Activated T-helper 2 cell treated with anti-CD3 and anti-CD28 coated beads, Interferon-gamma antibody, Interleukin-2, Interleukin-4, amounts not matched to agents 10 μg/mL and 5 μg/mL and 100 μg/mL, durations not matched to agents 14 hours and 24 hours and 36 hours (primary cell): ENCODE measurements at regions not wholly inside any gene's neighbourhood (a gene's known extent, or its start where the extent isn't known, plus 50 kb on each side); places are given as distances from the start of the nearest gene placed in this dataset.

Experiments
- DNase-seq: peaks from one replicate; pipeline ENCODE4 v3.0.0; 2021; ENCODE audit warnings: low spot score
- H3K27ac Mint-ChIP-seq: one replicate; pipeline ENCODE4 v1.8.0; 2021; ENCODE audit warnings: mixed read lengths
- H3K27me3 Mint-ChIP-seq: one replicate; pipeline ENCODE4 v1.8.0; 2021; ENCODE audit warnings: low read depth, mixed read lengths
- H3K36me3 Mint-ChIP-seq: one replicate; pipeline ENCODE4 v1.8.0; 2021; ENCODE audit warnings: low read depth, mixed read lengths
- H3K4me1 Mint-ChIP-seq: one replicate; pipeline ENCODE4 v1.8.0; 2021; ENCODE audit warnings: low read depth, mixed read lengths
- H3K4me3 Mint-ChIP-seq: one replicate; pipeline ENCODE4 v1.8.0; 2021; ENCODE audit warnings: low read depth, mild to moderate bottlenecking, moderate library complexity, mixed read lengths
- H3K9me3 Mint-ChIP-seq: one replicate; pipeline ENCODE4 v1.8.0; 2021; ENCODE audit warnings: mixed read lengths
- intact Hi-C: fragments of 100-400 bp; cut with micrococcal nuclease; formaldehyde crosslinking; loops from one replicate; pipeline ENCODE4 v1.15.1; 2023

- intact Hi-C loops: no loop called here
- H3K4me3 Mint-ChIP-seq: no peak overlapping the region
- no peaks in the 10 kb centered on the region for H3K4me1 Mint-ChIP-seq
- no peaks in the 10 kb centered on the region for H3K9me3 Mint-ChIP-seq
- H3K27ac Mint-ChIP-seq: no peak overlapping the region
- no peaks in the 10 kb centered on the region for H3K27me3 Mint-ChIP-seq
- H3K36me3 Mint-ChIP-seq: no peaks in the 10 kb centered on the region
- no peak for DNase-seq
Observed at GRCh38 chr5:99285606-99286005, 356.8 kb upstream of the CHD1 start.

- no peak overlapping the region for H3K4me3 Mint-ChIP-seq
- H3K27me3 Mint-ChIP-seq: no peaks in the 10 kb centered on the region
- H3K4me1 Mint-ChIP-seq: no peaks in the 10 kb centered on the region
- no peaks in the 10 kb centered on the region for H3K36me3 Mint-ChIP-seq
- H3K27ac Mint-ChIP-seq: no peak overlapping the region
- DNase-seq: no peak
- H3K9me3 Mint-ChIP-seq: no peaks in the 10 kb centered on the region
- intact Hi-C loops: no loop called here
Observed at GRCh38 chr5:99275128-99275527, 346.3 kb upstream of the CHD1 start.

GRCh38 chr5:99272576-99272975 lies 343.8 kb upstream of the CHD1 start:
- Mint-ChIP-seq H3K27ac (no peak overlapping the region), H3K4me1 (no peaks in the 10 kb centered on the region), H3K27me3 (no peaks in the 10 kb centered on the region), H3K9me3 (no peaks in the 10 kb centered on the region), H3K4me3 (no peak overlapping the region), H3K36me3 (no peaks in the 10 kb centered on the region)
- intact Hi-C loops: no loop called here
- DNase-seq: no peak

GRCh38 chr5:99258819-99259218 lies 330.0 kb upstream of the CHD1 start:
- H3K9me3 Mint-ChIP-seq: peaks cover 17% of the 10 kb centered on the region
- no peak overlapping the region for H3K27ac Mint-ChIP-seq
- no peaks in the 10 kb centered on the region for H3K27me3 Mint-ChIP-seq
- intact Hi-C loops: no loop called here
- DNase-seq: no peak
- H3K36me3 Mint-ChIP-seq: no peaks in the 10 kb centered on the region
- H3K4me1 Mint-ChIP-seq: no peaks in the 10 kb centered on the region
- H3K4me3 Mint-ChIP-seq: no peak overlapping the region

- intact Hi-C loops: no loop called here
- Mint-ChIP-seq H3K36me3 (no peaks in the 10 kb centered on the region), H3K27me3 (no peaks in the 10 kb centered on the region), H3K9me3 (no peaks in the 10 kb centered on the region), H3K27ac (no peak overlapping the region), H3K4me1 (no peaks in the 10 kb centered on the region), H3K4me3 (no peak overlapping the region)
- DNase-seq: no peak
Observed at GRCh38 chr5:99248066-99248465, 319.3 kb upstream of the CHD1 start.

- H3K4me1 Mint-ChIP-seq: no peaks in the 10 kb centered on the region
- H3K27ac Mint-ChIP-seq: no peak overlapping the region
- H3K9me3 Mint-ChIP-seq: no peaks in the 10 kb centered on the region
- DNase-seq: no peak
- intact Hi-C loops: no loop called here
- no peaks in the 10 kb centered on the region for H3K36me3 Mint-ChIP-seq
- no peaks in the 10 kb centered on the region for H3K27me3 Mint-ChIP-seq
- H3K4me3 Mint-ChIP-seq: no peak overlapping the region
Observed at GRCh38 chr5:99247346-99247745, 318.5 kb upstream of the CHD1 start.

- no peak overlapping the region for H3K27ac Mint-ChIP-seq
- H3K4me1 Mint-ChIP-seq: no peaks in the 10 kb centered on the region
- no peaks in the 10 kb centered on the region for H3K27me3 Mint-ChIP-seq
- intact Hi-C loops: no loop called here
- H3K36me3 Mint-ChIP-seq: no peaks in the 10 kb centered on the region
- H3K9me3 Mint-ChIP-seq: no peaks in the 10 kb centered on the region
- no peak overlapping the region for H3K4me3 Mint-ChIP-seq
- no peak for DNase-seq
Observed at GRCh38 chr5:99243111-99243510, 314.3 kb upstream of the CHD1 start.

- no peak overlapping the region for H3K4me3 Mint-ChIP-seq
- no peak overlapping the region for H3K27ac Mint-ChIP-seq
- no peak for DNase-seq
- H3K9me3 Mint-ChIP-seq: no peaks in the 10 kb centered on the region
- no peaks in the 10 kb centered on the region for H3K27me3 Mint-ChIP-seq
- intact Hi-C loops: no loop called here
- H3K36me3 Mint-ChIP-seq: no peaks in the 10 kb centered on the region
- H3K4me1 Mint-ChIP-seq: no peaks in the 10 kb centered on the region
Observed at GRCh38 chr5:99239826-99240360, 311.1 kb upstream of the CHD1 start.

GRCh38 chr5:99191206-99191745 lies 262.5 kb upstream of the CHD1 start:
- intact Hi-C loops: no loop called here
- Mint-ChIP-seq H3K9me3 (no peaks in the 10 kb centered on the region), H3K4me1 (peaks cover 7% of the 10 kb centered on the region)

GRCh38 chr5:99187611-99188010 lies 258.8 kb upstream of the CHD1 start:
- peaks cover 7% of the 10 kb centered on the region for H3K4me1 Mint-ChIP-seq
- DNase-seq: no peak

More at GRCh38 chr5:99191206-99191745, 262.5 kb upstream of the CHD1 start:
- no peak for DNase-seq
- Mint-ChIP-seq H3K36me3 (no peaks in the 10 kb centered on the region), H3K27ac (no peak overlapping the region), H3K27me3 (no peaks in the 10 kb centered on the region), H3K4me3 (no peak overlapping the region)

GRCh38 chr5:99179206-99179605 lies 250.4 kb upstream of the CHD1 start:
- Mint-ChIP-seq H3K4me1 (no peaks in the 10 kb centered on the region), H3K27me3 (no peaks in the 10 kb centered on the region), H3K4me3 (no peak overlapping the region), H3K9me3 (peaks cover 3% of the 10 kb centered on the region), H3K36me3 (no peaks in the 10 kb centered on the region), H3K27ac (no peak overlapping the region)
- intact Hi-C loops: no loop called here
- DNase-seq: no peak

More at GRCh38 chr5:99187611-99188010, 258.8 kb upstream of the CHD1 start:
- Mint-ChIP-seq H3K27me3 (no peaks in the 10 kb centered on the region), H3K27ac (no peak overlapping the region), H3K9me3 (no peaks in the 10 kb centered on the region), H3K4me3 (no peak overlapping the region), H3K36me3 (no peaks in the 10 kb centered on the region)
- intact Hi-C loops: no loop called here

GRCh38 chr5:99177796-99178195 lies 249.0 kb upstream of the CHD1 start:
- Mint-ChIP-seq H3K27me3 (no peaks in the 10 kb centered on the region), H3K4me1 (no peaks in the 10 kb centered on the region)

GRCh38 chr5:99176186-99176585 lies 247.4 kb upstream of the CHD1 start:
- Mint-ChIP-seq H3K27ac (no peak overlapping the region), H3K4me3 (no peak overlapping the region), H3K4me1 (no peaks in the 10 kb centered on the region), H3K27me3 (no peaks in the 10 kb centered on the region), H3K9me3 (peaks cover 3% of the 10 kb centered on the region), H3K36me3 (no peaks in the 10 kb centered on the region)
- intact Hi-C loops: no loop called here
- no peak for DNase-seq

More at GRCh38 chr5:99177796-99178195, 249.0 kb upstream of the CHD1 start:
- peaks cover 3% of the 10 kb centered on the region for H3K9me3 Mint-ChIP-seq
- intact Hi-C loops: no loop called here
- no peak overlapping the region for H3K4me3 Mint-ChIP-seq
- no peaks in the 10 kb centered on the region for H3K36me3 Mint-ChIP-seq
- no peak overlapping the region for H3K27ac Mint-ChIP-seq
- DNase-seq: no peak

GRCh38 chr5:99169309-99169708 lies 240.5 kb upstream of the CHD1 start:
- no peaks in the 10 kb centered on the region for H3K9me3 Mint-ChIP-seq
- intact Hi-C loops: no loop called here
- H3K4me3 Mint-ChIP-seq: no peak overlapping the region
- H3K4me1 Mint-ChIP-seq: no peaks in the 10 kb centered on the region
- H3K27me3 Mint-ChIP-seq: no peaks in the 10 kb centered on the region
- no peak for DNase-seq
- no peaks in the 10 kb centered on the region for H3K36me3 Mint-ChIP-seq
- no peak overlapping the region for H3K27ac Mint-ChIP-seq
